ENCODE measurements at regions not wholly inside any gene's neighbourhood (a gene's known extent, or its start where the extent isn't known, plus 50 kb on each side); places are given as distances from the start of the nearest gene placed in this dataset.

- TF ChIP-seq CEBPB (IDR thresholded peaks at IDR 0.05) (no peak), RAD21 (IDR thresholded peaks at IDR 0.05; ENCODE audit: low read depth) (no peak), MAX (IDR thresholded peaks at IDR 0.05) (no peak), CREB1 (IDR thresholded peaks at IDR 0.05; ENCODE audit: low read depth) (no peak), REST (IDR thresholded peaks at IDR 0.05; ENCODE audit: low read depth) (no peak), EGR1 (IDR thresholded peaks at IDR 0.05) (no peak), YY1 (IDR thresholded peaks at IDR 0.05; ENCODE audit: low read depth) (no peak), FOXM1 (IDR thresholded peaks at IDR 0.05; ENCODE audit: borderline replicate concordance, low read depth) (no peak), NFIC (IDR thresholded peaks at IDR 0.05) (no peak), TEAD4 (IDR thresholded peaks at IDR 0.05) (no peak)
Measured at GRCh38 chr2:182545420-182546167, 118.8 kb upstream of the PDE1A start.

GRCh38 chr2:182548031-182548950 is 121.5 kb upstream of the PDE1A start:
- TF ChIP-seq CEBPB (IDR thresholded peaks at IDR 0.05) (no peak), YY1 (IDR thresholded peaks at IDR 0.05; ENCODE audit: low read depth) (no peak), TAF1 (IDR thresholded peaks at IDR 0.05; ENCODE audit: low read depth) (no peak), EGR1 (IDR thresholded peaks at IDR 0.05) (no peak), REST (IDR thresholded peaks at IDR 0.05; ENCODE audit: low read depth) (no peak), MAX (IDR thresholded peaks at IDR 0.05) (no peak), RAD21 (IDR thresholded peaks at IDR 0.05; ENCODE audit: low read depth) (no peak), EP300 (IDR thresholded peaks at IDR 0.05; ENCODE audit: borderline replicate concordance) (no peak), FOXM1 (IDR thresholded peaks at IDR 0.05; ENCODE audit: borderline replicate concordance, low read depth) (no peak), USF1 (IDR thresholded peaks at IDR 0.05) (no peak), ZBTB7A (IDR thresholded peaks at IDR 0.05; ENCODE audit: low read depth) (no peak), TEAD4 (IDR thresholded peaks at IDR 0.05) (no peak), NFIC (IDR thresholded peaks at IDR 0.05) (no peak), CREB1 (IDR thresholded peaks at IDR 0.05; ENCODE audit: low read depth) (no peak), TCF12 (IDR thresholded peaks at IDR 0.05; ENCODE audit: low read depth) (no peak)

GRCh38 chr2:182550234-182550633 is 123.4 kb upstream of the PDE1A start:
- TF ChIP-seq EGR1 (IDR thresholded peaks at IDR 0.05) (no peak), YY1 (IDR thresholded peaks at IDR 0.05; ENCODE audit: low read depth) (no peak), CREB1 (IDR thresholded peaks at IDR 0.05; ENCODE audit: low read depth) (no peak), CEBPB (IDR thresholded peaks at IDR 0.05) (no peak), TEAD4 (IDR thresholded peaks at IDR 0.05) (no peak)

GRCh38 chr2:182553483-182553882 is 126.6 kb upstream of the PDE1A start:
- TF ChIP-seq REST (IDR thresholded peaks at IDR 0.05; ENCODE audit: low read depth) = no peak
- TF ChIP-seq RAD21 (IDR thresholded peaks at IDR 0.05; ENCODE audit: low read depth) = no peak
- TF ChIP-seq ZBTB7A (IDR thresholded peaks at IDR 0.05; ENCODE audit: low read depth) = no peak
- TF ChIP-seq MAX (IDR thresholded peaks at IDR 0.05) = no peak
- no peak for TF ChIP-seq NFIC (IDR thresholded peaks at IDR 0.05)
- TF ChIP-seq TAF1 (IDR thresholded peaks at IDR 0.05; ENCODE audit: low read depth) = no peak
- no peak for TF ChIP-seq EP300 (IDR thresholded peaks at IDR 0.05; ENCODE audit: borderline replicate concordance)
- no peak for TF ChIP-seq USF1 (IDR thresholded peaks at IDR 0.05)
- no peak for TF ChIP-seq CREB1 (IDR thresholded peaks at IDR 0.05; ENCODE audit: low read depth)
- TF ChIP-seq EGR1 (IDR thresholded peaks at IDR 0.05) = no peak
- no peak for TF ChIP-seq FOXM1 (IDR thresholded peaks at IDR 0.05; ENCODE audit: borderline replicate concordance, low read depth)
- TF ChIP-seq TCF12 (IDR thresholded peaks at IDR 0.05; ENCODE audit: low read depth) = no peak
- no peak for TF ChIP-seq TEAD4 (IDR thresholded peaks at IDR 0.05)
- TF ChIP-seq CEBPB (IDR thresholded peaks at IDR 0.05) = no peak
- TF ChIP-seq YY1 (IDR thresholded peaks at IDR 0.05; ENCODE audit: low read depth) = no peak

Data from Ishikawa (cell line).